Smooth muscle cell (in vitro differentiated cells): ENCODE measurements at regions not wholly inside any gene's neighbourhood (a gene's known extent, or its start where the extent isn't known, plus 50 kb on each side); places are given as distances from the start of the nearest gene placed in this dataset.

Experiments
- DNase-seq: peaks from one replicate; lab custom pipeline; 2025; ENCODE audit not compliant: unreplicated experiment; lab: John Stamatoyannopoulos, UW
- H2AFZ ChIP-seq: fragments of 200-600 bp; sonication (generic); 2 replicates; pipeline ENCODE4 v1.6.0; 2016; ENCODE audit warnings: antibody characterized with exemption, low read depth, mild to moderate bottlenecking
- H3F3A ChIP-seq: fragments of 200-600 bp; sonication (generic); 2 replicates; pipeline ENCODE4 v1.6.0; 2017; ENCODE audit warnings: antibody characterized with exemption, low read depth
- H3K27ac ChIP-seq: fragments of 200-600 bp; sonication (generic); 2 replicates; pipeline ENCODE4 v1.5.1; 2016; ENCODE audit warnings: low read depth, mild to moderate bottlenecking
- H3K27me3 ChIP-seq: fragments of 200-600 bp; sonication (generic); 2 replicates; pipeline ENCODE4 v1.6.1; 2016; ENCODE audit warnings: low read depth, mild to moderate bottlenecking
- H3K36me3 ChIP-seq: fragments of 200-600 bp; sonication (generic); 2 replicates; pipeline ENCODE4 v1.5.1; 2016; ENCODE audit warnings: low read depth
- H3K4me1 ChIP-seq: fragments of 200-600 bp; sonication (generic); 2 replicates; pipeline ENCODE4 v1.5.1; 2016; ENCODE audit warnings: low read depth
- H3K4me2 ChIP-seq: fragments of 200-600 bp; sonication (generic); 2 replicates; pipeline ENCODE4 v1.6.0; 2016; ENCODE audit warnings: mild to moderate bottlenecking
- H3K4me3 ChIP-seq: fragments of 200-600 bp; sonication (generic); 2 replicates; pipeline ENCODE4 v1.5.1; 2016; ENCODE audit warnings: mild to moderate bottlenecking
- H3K79me2 ChIP-seq: fragments of 200-600 bp; sonication (generic); 2 replicates; pipeline ENCODE4 v1.6.0; 2016; ENCODE audit warnings: low read depth, mild to moderate bottlenecking
- H3K9ac ChIP-seq: fragments of 200-600 bp; sonication (generic); 2 replicates; pipeline ENCODE4 v1.6.0; 2016; ENCODE audit warnings: low read depth
- H3K9me3 ChIP-seq: fragments of 200-600 bp; sonication (generic); replicated peaks from 2 replicates; pipeline ENCODE4 v1.5.1; 2016; ENCODE audit warnings: low read depth
- H4K20me1 ChIP-seq: fragments of 200-600 bp; sonication (generic); 2 replicates; pipeline ENCODE4 v1.6.0; 2016; ENCODE audit warnings: low read depth
- WGBS: methylation state at CpG from one replicate; pipeline ENCODE4 v1.1.7; 2016; ENCODE audit warnings: low lambda C conversion rate; 5-methylcytosine and 5-hydroxymethylcytosine counted together
- TF ChIP-seq, protein P1 (sequence below): fragments of 200-600 bp; sonication (generic); IDR thresholded peaks from 2 replicates; pipeline ENCODE4 v1.5.1; 2017; ENCODE audit warnings: borderline replicate concordance, mild to moderate bottlenecking, antibody characterized with exemption; ENCODE audit not compliant: insufficient read depth, poor library complexity, severe bottlenecking

DNA sequence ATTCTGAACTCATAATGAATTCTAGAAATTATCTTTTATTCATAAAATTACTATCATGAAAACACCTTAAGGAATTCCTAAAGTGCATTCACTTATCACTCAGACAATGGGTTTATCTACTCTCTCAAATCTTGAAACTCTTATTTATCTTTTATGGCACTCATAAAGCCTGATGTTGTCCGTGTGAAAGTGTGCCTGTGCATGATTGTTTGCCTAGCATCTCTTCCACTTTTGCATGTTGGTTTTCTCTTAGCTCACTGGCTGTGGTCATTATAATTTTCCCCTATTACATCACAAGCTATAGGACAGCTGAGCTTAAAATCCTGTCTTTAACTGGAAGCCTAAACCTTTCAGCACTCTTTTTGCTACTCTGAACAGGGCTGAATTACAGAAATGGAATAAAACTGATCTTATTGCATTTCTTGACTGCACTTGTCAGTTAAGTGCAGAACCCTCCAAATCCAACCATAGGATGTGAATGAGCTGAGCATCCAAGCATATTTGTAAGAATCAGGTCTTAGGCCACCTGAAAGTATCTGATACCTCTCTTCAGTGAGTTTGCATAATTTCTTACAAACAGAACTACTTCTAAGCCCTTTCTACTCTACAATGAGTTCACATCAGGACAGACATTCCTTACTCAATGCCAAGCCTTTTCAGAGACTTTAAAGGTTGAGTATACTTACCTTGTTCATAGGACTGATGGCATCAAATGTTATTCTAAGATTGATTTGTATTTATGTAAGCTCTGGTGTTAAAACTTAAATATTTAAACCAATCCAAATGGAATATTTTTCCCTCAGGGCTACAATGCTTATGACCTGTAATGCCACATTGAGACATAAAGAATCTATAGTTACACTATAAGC is 221.2 kb upstream of the KITLG start:
- TF ChIP-seq, protein P1, sequence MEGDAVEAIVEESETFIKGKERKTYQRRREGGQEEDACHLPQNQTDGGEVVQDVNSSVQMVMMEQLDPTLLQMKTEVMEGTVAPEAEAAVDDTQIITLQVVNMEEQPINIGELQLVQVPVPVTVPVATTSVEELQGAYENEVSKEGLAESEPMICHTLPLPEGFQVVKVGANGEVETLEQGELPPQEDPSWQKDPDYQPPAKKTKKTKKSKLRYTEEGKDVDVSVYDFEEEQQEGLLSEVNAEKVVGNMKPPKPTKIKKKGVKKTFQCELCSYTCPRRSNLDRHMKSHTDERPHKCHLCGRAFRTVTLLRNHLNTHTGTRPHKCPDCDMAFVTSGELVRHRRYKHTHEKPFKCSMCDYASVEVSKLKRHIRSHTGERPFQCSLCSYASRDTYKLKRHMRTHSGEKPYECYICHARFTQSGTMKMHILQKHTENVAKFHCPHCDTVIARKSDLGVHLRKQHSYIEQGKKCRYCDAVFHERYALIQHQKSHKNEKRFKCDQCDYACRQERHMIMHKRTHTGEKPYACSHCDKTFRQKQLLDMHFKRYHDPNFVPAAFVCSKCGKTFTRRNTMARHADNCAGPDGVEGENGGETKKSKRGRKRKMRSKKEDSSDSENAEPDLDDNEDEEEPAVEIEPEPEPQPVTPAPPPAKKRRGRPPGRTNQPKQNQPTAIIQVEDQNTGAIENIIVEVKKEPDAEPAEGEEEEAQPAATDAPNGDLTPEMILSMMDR, result no peak
- no peaks in the 10 kb centered on the region for H3F3A ChIP-seq

DNA sequence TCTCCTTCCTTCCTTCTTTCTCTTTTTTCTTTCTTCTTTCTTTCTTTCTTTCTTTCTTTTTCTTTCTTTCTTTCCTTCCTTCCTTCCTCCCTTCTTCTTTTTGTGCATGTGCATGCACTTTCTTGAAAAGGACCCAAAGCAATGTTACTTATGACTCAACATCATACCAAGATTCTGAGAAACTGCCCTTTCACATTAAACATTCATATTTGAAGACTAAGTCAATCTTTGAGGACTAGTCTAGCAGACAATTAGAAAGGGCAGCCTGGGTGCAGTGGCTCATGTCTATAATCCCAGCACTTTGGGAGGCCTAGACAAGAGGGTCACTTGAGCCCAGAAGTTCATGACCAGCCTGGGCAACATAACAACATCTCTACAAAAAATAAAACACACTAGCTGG is 212.8 kb upstream of the KITLG start:
- H4K20me1 ChIP-seq, result no peaks in the 10 kb centered on the region
- H3K27ac ChIP-seq, result no peak overlapping the region
- H3K79me2 ChIP-seq, result no peaks in the 10 kb centered on the region
- TF ChIP-seq, protein P1, result no peak
- DNase-seq, result no peak
- H3K4me2 ChIP-seq, result no peak overlapping the region
- no peaks in the 10 kb centered on the region for H3F3A ChIP-seq
- no peaks in the 10 kb centered on the region for H3K4me1 ChIP-seq
- H3K9me3 ChIP-seq, result no peaks in the 10 kb centered on the region
- no peaks in the 10 kb centered on the region for H3K27me3 ChIP-seq
- H2AFZ ChIP-seq, result no peak overlapping the region
- H3K4me3 ChIP-seq, result no peak overlapping the region
- H3K9ac ChIP-seq, result no peak overlapping the region
- H3K36me3 ChIP-seq, result no peaks in the 10 kb centered on the region

More for the DNA sequence above, 221.2 kb upstream of the KITLG start:
- Histone ChIP-seq H3K9ac (no peak overlapping the region), H3K9me3 (no peaks in the 10 kb centered on the region), H3K4me1 (no peaks in the 10 kb centered on the region), H3K27me3 (no peaks in the 10 kb centered on the region), H4K20me1 (no peaks in the 10 kb centered on the region), H3K36me3 (no peaks in the 10 kb centered on the region), H2AFZ (no peak overlapping the region), H3K4me3 (no peak overlapping the region), H3K27ac (no peak overlapping the region), H3K79me2 (no peaks in the 10 kb centered on the region), H3K4me2 (no peak overlapping the region)
- DNase-seq, result no peak
- 65% methylated on average over 1 of the region's 1 CpG for WGBS

DNA sequence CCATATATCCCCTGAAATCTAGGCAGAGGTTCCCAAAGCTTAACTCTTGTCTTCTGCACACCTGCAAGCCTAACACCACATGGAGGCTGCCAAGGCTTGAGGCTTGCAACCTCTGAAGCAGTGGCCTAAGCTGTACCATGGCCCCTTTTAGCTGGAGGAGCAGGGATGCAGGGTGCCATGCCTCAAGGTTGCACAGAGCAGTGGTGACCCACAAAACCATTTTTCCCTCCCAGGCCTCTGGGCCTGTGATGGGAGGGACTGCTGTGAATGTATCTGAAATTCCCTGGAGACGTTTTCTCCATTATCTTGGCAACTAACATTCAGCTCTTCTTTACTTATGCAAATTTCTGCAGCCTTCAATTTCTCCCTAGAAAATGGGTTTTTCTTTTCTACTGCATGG is 210.0 kb upstream of the KITLG start:
- 58% methylated on average over 1 of the region's 1 CpG for WGBS
- TF ChIP-seq, protein P1, result no peak
- Histone ChIP-seq H3F3A (no peaks in the 10 kb centered on the region), H3K4me1 (no peaks in the 10 kb centered on the region), H3K9ac (no peak overlapping the region), H3K9me3 (no peaks in the 10 kb centered on the region), H3K4me3 (no peak overlapping the region), H2AFZ (no peak overlapping the region), H4K20me1 (no peaks in the 10 kb centered on the region), H3K27ac (no peak overlapping the region), H3K79me2 (no peaks in the 10 kb centered on the region), H3K36me3 (no peaks in the 10 kb centered on the region), H3K4me2 (no peak overlapping the region), H3K27me3 (no peaks in the 10 kb centered on the region)
- DNase-seq, result no peak

DNA sequence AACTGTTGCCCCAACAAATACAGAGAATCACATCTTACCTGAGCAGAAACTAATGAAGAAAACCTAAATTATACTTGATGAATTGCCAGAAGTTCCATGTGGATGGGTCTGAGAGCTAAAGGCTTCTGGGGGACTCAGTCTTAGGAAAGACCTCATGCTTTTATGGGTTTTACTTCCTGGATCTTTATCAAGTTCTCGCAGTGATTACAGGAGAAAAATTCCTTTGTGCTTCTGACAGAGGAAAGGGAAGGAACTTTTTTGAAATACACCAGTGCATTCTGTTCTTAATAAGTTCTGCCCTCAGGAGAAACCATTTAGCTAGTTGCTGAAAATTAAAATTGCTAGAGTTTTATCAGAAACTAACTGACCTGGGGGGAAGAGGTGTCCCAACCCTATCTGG is 203.9 kb upstream of the KITLG start:
- H3K4me1 ChIP-seq, result no peaks in the 10 kb centered on the region
- no peaks in the 10 kb centered on the region for H3F3A ChIP-seq
- H3K27me3 ChIP-seq, result no peaks in the 10 kb centered on the region
- TF ChIP-seq, protein P1, result no peak
- no peak overlapping the region for H3K9ac ChIP-seq
- DNase-seq, result no peak
- H3K4me2 ChIP-seq, result no peak overlapping the region
- no peaks in the 10 kb centered on the region for H3K79me2 ChIP-seq
- H3K9me3 ChIP-seq, result no peaks in the 10 kb centered on the region
- 26% methylated on average over 1 of the region's 1 CpG for WGBS
- no peaks in the 10 kb centered on the region for H4K20me1 ChIP-seq
- H2AFZ ChIP-seq, result no peak overlapping the region
- no peak overlapping the region for H3K4me3 ChIP-seq
- H3K36me3 ChIP-seq, result no peaks in the 10 kb centered on the region
- H3K27ac ChIP-seq, result no peak overlapping the region
